Progenitor cell of endocrine pancreas (in vitro differentiated cells): ENCODE measurements at regions not wholly inside any gene's neighbourhood (a gene's known extent, or its start where the extent isn't known, plus 50 kb on each side); places are given as distances from the start of the nearest gene placed in this dataset.

Experiments
- DNase-seq: peaks from one replicate; pipeline ENCODE4 v3.0.0; 2021; ENCODE audit warnings: low spot score; ENCODE audit not compliant: unreplicated experiment
- H3K27ac Mint-ChIP-seq: 2 replicates; pipeline ENCODE4 v1.8.0; 2021; ENCODE audit warnings: mild to moderate bottlenecking, moderate library complexity, mixed read lengths
- H3K27me3 Mint-ChIP-seq: 2 replicates; pipeline ENCODE4 v1.8.0; 2021; ENCODE audit warnings: mixed read lengths
- H3K36me3 Mint-ChIP-seq: 2 replicates; pipeline ENCODE4 v1.8.0; 2022; ENCODE audit warnings: mixed read lengths; ENCODE audit not compliant: insufficient read depth
- H3K4me1 Mint-ChIP-seq: 2 replicates; pipeline ENCODE4 v1.8.0; 2021; ENCODE audit warnings: low read depth, mixed read lengths
- H3K4me3 Mint-ChIP-seq: 2 replicates; pipeline ENCODE4 v1.8.0; 2021; ENCODE audit warnings: low read depth, mild to moderate bottlenecking, moderate library complexity, mixed read lengths
- H3K9me3 Mint-ChIP-seq: 2 replicates; pipeline ENCODE4 v1.8.0; 2021; ENCODE audit warnings: low read depth, mixed read lengths
- CTCF ChIP-seq: fragments of 200-600 bp; sonication (generic); IDR thresholded peaks from one replicate; pipeline ENCODE4 v1.5.0; 2021; ENCODE audit warnings: antibody characterized with exemption, mild to moderate bottlenecking; ENCODE audit not compliant: unreplicated experiment

- Mint-ChIP-seq H3K27ac (no peak overlapping the region), H3K27me3 (no peaks in the 10 kb centered on the region), H3K36me3 (no peaks in the 10 kb centered on the region), H3K4me3 (no peak overlapping the region), H3K4me1 (peaks cover 9% of the 10 kb centered on the region), H3K9me3 (no peaks in the 10 kb centered on the region)
- TF ChIP-seq CTCF: no peak
- DNase-seq: no peak
Measured at GRCh38 chr3:187840856-187841255, 95.6 kb upstream of the BCL6 start.

GRCh38 chr3:187841560-187841959 lies 96.3 kb upstream of the BCL6 start:
- no peaks in the 10 kb centered on the region for H3K9me3 Mint-ChIP-seq
- DNase-seq: no peak
- H3K4me1 Mint-ChIP-seq: peaks cover 7% of the 10 kb centered on the region
- no peaks in the 10 kb centered on the region for H3K27me3 Mint-ChIP-seq
- no peaks in the 10 kb centered on the region for H3K36me3 Mint-ChIP-seq
- no peak overlapping the region for H3K27ac Mint-ChIP-seq
- TF ChIP-seq CTCF: no peak
- no peak overlapping the region for H3K4me3 Mint-ChIP-seq

- no peak for DNase-seq
- Mint-ChIP-seq H3K36me3 (no peaks in the 10 kb centered on the region), H3K27ac (no peak overlapping the region), H3K4me1 (peaks cover 2% of the 10 kb centered on the region), H3K9me3 (no peaks in the 10 kb centered on the region), H3K4me3 (no peak overlapping the region), H3K27me3 (no peaks in the 10 kb centered on the region)
- no peak for TF ChIP-seq CTCF
Measured at GRCh38 chr3:187843654-187844053, 98.4 kb upstream of the BCL6 start.

- Mint-ChIP-seq H3K27ac (no peak overlapping the region), H3K4me3 (no peak overlapping the region), H3K4me1 (peaks cover 2% of the 10 kb centered on the region), H3K9me3 (no peaks in the 10 kb centered on the region), H3K27me3 (no peaks in the 10 kb centered on the region), H3K36me3 (no peaks in the 10 kb centered on the region)
- no peak for TF ChIP-seq CTCF
- DNase-seq: no peak
Measured at GRCh38 chr3:187844708-187845107, 99.4 kb upstream of the BCL6 start.

- H3K4me3 Mint-ChIP-seq: no peak overlapping the region
- H3K27ac Mint-ChIP-seq: no peak overlapping the region
- H3K27me3 Mint-ChIP-seq: no peaks in the 10 kb centered on the region
- H3K36me3 Mint-ChIP-seq: no peaks in the 10 kb centered on the region
- DNase-seq: no peak
- H3K9me3 Mint-ChIP-seq: no peaks in the 10 kb centered on the region
- H3K4me1 Mint-ChIP-seq: peaks cover 2% of the 10 kb centered on the region
- TF ChIP-seq CTCF: no peak
Measured at GRCh38 chr3:187845826-187846225, 100.6 kb upstream of the BCL6 start.
